G401 (cell line): ENCODE measurements at regions not wholly inside any gene's neighbourhood (a gene's known extent, or its start where the extent isn't known, plus 50 kb on each side); places are given as distances from the start of the nearest gene placed in this dataset.
A peak's percentile ranks its signal among the peaks of the same experiment; 100 is the strongest.

ENCODE experiments used
- DNase-seq: peaks from one replicate; pipeline ENCODE4 v3.0.0-alpha.2; 2015; ENCODE audit warnings: low spot score
- in situ Hi-C: cut with HindIII; loops from 2 replicates; pipeline ENCODE4 v1.10.0; 2016; ENCODE audit warnings: low sequenced_read_pairs, mixed read lengths

- in situ Hi-C loops = no loop called here
- DNase-seq = no peak
These were observed 444.8 kb downstream of the AEBP2 start for GRCh38 chr12:19884021-19884492.

DNA sequence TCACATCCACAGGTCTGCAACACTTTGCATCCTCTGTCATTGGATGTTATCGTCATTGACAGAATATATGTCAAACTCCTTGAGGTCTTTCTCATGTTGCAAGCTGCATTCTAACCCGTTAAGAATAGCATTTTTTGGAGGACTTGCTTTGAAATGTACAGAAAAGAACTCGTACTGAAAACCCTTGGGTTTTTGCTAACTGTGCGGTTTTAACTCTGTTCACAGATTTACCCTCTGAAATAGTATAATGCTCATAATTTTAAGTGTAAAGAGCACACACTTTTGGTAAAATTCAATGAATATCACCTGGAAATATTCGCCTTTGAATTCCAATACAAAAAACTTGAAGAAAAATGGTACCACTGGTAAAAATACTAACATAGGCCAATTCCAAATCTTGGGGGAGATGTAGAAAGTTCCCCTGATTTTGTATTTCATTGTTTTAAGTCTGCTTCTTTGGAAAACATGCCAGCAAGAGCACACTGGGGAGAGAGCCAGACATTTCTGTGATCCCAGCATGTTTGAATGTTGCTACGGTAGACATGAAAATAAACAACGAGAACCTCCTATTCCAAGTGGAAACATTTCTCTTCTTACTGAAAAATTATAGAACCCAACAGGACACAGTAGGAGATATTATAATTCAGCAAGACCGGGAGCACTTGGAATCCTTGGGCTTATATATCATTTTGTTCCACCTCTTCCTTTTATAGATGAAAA lies 446.0 kb downstream of the AEBP2 start:
- peak; percentile 26 for DNase-seq
- in situ Hi-C loops = no loop called here

DNA sequence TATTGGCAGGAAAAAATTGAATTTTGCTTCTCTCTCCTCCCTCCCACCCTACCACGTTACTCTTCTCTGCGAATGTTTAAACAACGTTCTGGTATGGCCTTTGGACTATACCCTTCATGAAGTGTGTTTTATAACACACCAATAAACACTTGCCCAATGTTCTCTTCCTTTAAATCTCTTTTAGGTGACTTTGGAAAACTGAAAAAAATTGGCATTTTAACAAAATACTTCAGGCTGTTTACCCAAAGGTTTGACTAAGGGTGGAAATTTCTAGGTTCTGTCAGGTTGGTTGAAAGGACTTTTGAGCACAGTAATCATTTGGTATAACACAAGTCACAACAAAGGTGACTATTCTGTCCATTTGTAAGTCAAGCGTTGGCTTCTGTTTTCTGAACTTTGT lies 446.8 kb downstream of the AEBP2 start:
- DNase-seq = no peak
- in situ Hi-C loops = no loop called here

DNA sequence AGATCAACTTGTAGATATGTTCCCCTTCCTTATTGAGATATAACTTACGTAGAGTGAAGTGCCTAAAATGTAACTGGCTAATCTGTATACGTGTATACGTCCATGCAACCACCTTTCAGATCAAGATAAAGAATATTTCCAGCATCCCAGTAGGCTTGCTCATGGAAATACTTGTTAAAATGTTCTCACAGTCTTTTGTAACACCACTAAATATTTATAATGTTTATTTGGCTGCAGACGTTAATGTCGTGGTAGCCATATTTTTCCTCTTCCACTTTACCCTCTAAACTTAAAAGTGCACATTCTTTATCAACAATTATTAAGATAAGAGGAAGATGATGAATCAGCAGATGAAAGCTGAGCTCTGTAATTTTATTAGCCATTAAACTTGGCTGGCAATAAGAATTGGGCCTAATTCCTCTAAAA lies 447.4 kb downstream of the AEBP2 start:
- DNase-seq = no peak
- in situ Hi-C loops = no loop called here

GRCh38 chr12:19890024-19890423 lies 450.7 kb downstream of the AEBP2 start:
- in situ Hi-C loops = no loop called here
- DNase-seq = no peak

- DNase-seq = no peak
- in situ Hi-C loops = no loop called here
These were observed 452.8 kb downstream of the AEBP2 start for GRCh38 chr12:19891936-19892591.

- in situ Hi-C loops = no loop called here
- no peak for DNase-seq
These were observed 454.2 kb downstream of the AEBP2 start for GRCh38 chr12:19893514-19893913.

DNA sequence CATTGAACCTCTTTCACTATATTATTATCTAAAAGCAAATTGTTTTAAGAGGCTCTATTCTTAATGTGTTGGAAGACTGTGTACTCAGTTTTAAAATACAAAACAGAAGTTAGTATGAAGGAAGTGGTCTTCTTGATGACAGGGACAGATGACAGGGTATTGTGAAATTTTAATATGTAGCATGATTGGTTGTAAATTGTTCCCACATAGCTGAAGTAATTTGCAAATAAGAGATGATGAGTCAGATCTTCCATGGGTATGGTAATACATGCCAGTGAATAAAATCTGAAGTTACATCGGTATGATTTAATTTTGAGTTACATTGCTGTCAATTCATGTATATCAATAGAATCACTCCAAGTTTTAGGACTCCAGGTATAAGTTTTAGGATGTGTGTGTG lies 454.8 kb downstream of the AEBP2 start:
- in situ Hi-C loops = no loop called here
- no peak for DNase-seq

DNA sequence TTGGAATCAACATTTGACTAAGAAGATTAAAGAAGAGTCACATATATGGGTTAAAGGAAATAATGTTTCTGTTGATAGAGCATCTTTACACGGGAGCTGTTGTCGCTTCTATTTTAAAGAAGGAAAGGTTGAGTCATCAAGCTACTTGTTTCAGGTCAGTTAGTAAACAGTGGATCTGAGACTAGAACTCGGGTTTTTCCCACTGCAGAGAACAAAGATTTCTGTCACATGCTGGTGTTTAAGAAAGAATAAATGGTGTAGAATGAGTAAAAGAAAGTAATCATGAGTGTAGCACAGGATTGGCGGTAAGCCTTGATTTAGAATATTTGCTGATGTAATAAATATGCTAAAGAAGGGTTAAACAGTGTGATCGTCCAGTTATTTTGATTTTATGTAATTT lies 455.5 kb downstream of the AEBP2 start:
- in situ Hi-C loops = no loop called here
- DNase-seq = no peak

GRCh38 chr12:19895246-19896020 lies 456.1 kb downstream of the AEBP2 start:
- in situ Hi-C loops = no loop called here
- DNase-seq = no peak

DNA sequence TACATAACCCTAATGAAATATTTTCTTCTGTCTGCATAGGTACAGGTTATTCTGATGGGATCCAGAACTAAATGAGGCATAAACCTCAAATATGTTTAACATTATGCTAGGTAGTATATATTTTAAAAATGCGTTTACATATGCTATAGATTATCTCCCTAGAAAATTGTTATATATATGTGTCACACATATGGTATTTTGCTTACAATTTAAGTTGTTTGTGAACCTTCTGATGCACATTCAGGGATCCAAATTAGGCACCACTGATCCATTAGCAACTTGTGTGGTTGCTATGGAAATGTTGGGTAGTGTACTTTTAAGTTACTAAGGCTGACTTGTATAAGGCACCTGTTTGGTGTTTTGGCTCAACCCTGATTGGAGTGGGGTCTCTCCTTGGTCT lies 456.7 kb downstream of the AEBP2 start:
- in situ Hi-C loops = no loop called here
- DNase-seq = no peak

DNA sequence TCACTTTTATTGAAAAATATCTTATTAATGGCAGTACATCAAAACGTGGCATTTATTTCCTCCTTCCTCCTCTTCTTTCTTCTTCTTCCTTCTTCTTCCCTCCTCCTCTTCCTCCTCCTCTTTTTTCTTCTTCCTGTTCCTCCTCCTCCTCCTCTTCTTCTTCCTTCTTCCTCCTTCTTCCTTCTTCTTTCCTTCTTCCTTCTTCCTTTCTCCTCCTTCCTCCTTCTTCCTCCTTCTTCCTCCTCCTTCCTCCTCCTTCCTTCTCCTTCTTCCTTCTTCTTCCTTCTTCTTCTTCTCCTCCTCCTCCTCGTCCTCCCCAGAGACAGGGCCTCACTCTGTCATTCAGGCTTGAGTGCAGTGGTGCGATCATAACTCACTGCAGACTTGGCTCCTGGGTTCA lies 457.2 kb downstream of the AEBP2 start:
- in situ Hi-C loops = no loop called here

GRCh38 chr12:19897900-19898408 lies 458.7 kb downstream of the AEBP2 start:
- no peak for DNase-seq
- in situ Hi-C loops = no loop called here

More for the DNA sequence above, 457.2 kb downstream of the AEBP2 start:
- DNase-seq = no peak

GRCh38 chr12:19901841-19902240 lies 462.5 kb downstream of the AEBP2 start:
- no peak for DNase-seq
- in situ Hi-C loops = no loop called here

DNA sequence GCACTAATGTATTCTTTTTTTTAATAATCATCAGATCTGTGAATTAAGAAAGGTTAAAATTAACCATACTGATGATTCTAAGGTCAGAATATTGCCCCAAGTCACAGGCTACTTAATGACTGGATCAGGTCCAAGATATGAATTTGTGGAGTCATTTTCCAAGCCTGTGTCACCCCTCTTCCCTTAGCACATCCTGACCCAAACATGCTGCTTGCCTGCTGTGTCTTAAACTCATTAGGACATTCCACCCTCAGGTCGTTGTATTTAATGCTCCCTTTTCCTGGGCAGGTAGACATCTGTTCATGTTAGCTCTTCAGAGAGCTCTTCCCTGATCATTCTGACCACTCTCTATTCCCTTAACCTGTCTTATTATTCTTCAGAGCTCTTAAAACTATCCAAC lies 463.5 kb upstream of the PDE3A start:
- in situ Hi-C loops = no loop called here
- no peak for DNase-seq

GRCh38 chr12:19908830-19909229 lies 459.5 kb upstream of the PDE3A start:
- in situ Hi-C loops = no loop called here
- DNase-seq = no peak

DNA sequence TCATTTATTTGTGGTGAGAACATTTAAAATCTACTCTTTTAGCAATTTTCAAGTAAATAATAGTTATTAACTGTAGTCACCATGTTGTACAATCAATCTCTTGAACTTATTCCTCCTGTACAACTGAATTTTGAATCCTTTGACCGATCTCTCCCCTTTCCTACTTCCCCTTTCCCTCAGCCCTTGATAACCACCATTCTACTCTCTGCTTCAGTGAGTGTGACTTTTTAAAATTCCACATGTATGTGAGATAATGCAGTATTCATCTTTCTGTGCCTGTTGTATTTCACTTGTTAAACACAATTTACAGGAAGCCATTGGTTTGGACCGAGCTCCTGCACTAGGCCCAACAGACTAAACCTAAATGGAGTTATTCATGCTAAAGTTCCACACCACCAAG lies 458.9 kb upstream of the PDE3A start:
- DNase-seq = no peak
- in situ Hi-C loops = no loop called here

- no peak for DNase-seq
- in situ Hi-C loops = no loop called here
These were observed 457.7 kb upstream of the PDE3A start for GRCh38 chr12:19910681-19911080.

DNA sequence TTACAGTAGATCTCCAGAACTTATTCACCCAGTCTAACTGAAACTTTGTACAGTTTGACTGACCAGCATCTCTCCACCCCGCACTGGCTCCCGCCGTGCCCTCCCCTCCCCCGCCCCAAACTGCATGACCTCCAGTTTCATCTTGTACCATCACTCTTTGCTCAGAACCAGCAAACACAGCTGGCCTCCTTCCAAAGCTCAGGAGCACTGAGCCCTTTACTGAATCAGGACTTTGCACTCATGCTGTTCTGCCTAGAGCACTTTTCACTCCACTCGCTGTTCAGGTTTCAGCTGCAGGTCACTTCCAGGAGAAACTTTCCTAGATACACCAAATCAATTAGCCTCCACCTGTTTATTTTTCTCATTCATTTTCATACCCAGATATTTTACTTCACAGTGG lies 455.3 kb upstream of the PDE3A start:
- DNase-seq = no peak
- in situ Hi-C loops = no loop called here
